MV-4-11 (cell line): ENCODE measurements at regions not wholly inside any gene's neighbourhood (a gene's known extent, or its start where the extent isn't known, plus 50 kb on each side); places are given as distances from the start of the nearest gene placed in this dataset.

Source experiments
- DNase-seq: peaks from one replicate; lab custom pipeline; 2025; lab: John Stamatoyannopoulos, UW

- DNase-seq, result no peak
Observed at GRCh38 chr2:117714745-117715417, 99.6 kb upstream of the DDX18 start.

GRCh38 chr2:117716505-117716904 is 98.0 kb upstream of the DDX18 start:
- no peak for DNase-seq

- DNase-seq, result no peak
Observed at GRCh38 chr2:117717072-117717471, 97.4 kb upstream of the DDX18 start.

DNA sequence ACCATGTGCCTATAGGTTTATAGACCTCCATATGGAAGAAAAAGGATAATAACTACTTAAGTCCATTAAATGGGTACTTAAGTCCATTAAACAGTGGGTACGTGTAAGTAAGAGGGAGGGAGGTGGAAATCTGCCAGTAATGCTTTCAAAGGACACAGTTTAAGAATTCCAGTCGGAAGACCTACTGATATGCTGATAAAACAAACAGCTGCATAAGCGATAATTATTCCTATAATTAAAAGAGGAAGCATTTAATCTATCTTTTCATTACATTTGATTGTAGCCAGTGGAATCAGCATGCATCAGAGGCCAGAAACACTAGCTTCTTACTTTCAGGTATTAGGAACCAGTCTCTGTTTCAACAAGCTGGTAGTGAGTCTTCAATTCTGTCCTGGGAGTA is 96.4 kb upstream of the DDX18 start:
- DNase-seq, result no peak

DNA sequence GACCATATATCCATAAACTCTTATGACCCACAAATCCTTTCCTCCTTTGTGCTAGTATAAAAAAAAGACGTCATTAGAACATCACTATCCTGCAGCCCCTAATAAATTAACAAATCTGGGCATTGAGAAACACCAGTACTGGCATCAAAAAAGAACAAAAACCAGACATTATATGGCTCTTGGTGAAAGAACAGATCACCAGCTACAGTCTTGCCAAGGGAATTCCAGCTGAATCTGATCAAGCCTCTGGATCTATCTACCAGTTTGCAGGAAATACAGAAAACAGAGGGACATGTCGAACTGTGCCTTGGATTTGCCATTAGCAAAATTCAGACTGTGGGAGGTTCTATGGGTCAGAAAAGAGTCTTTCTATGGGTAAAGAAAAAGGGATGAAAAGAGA is 93.7 kb upstream of the DDX18 start:
- no peak for DNase-seq

DNA sequence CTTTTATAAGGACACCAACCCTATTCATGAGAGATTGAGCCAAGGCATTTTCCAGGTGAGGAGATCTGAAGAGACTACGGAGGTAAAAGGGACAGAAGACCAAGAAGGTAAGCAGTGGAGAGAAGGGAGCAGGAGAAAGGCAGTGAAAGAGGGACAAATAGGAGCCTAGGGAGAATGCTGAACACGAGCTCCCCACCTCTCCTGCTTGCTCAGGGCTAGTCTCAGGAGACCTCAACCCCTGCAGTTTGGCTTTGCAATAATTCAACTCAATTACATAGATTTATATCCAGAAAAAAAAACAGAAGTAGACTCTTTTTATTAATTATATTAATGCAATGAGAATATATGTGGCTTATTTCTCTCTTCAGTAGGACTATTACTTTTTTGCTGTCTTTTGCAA is 91.0 kb upstream of the DDX18 start:
- no peak for DNase-seq

GRCh38 chr2:117723888-117724434 is 90.5 kb upstream of the DDX18 start:
- no peak for DNase-seq

DNA sequence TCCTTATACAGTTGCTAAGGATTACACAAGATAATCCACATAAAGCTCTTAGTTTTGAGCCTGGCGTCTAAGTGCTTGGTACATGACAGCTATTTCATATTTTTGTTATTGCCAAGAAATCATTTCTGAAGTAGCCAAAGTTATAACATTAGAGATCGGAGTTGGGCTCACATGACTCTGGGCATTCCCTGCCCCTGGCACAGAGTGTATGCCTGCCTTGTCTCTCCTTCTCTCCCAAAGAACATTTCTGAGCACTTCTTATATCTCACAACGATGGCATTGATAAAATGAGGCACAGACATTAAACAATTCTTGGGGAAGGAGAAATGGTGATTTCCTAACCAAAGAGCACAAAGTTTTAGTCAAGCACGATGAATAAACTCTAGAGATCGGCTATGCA is 87.7 kb upstream of the DDX18 start:
- no peak for DNase-seq

DNA sequence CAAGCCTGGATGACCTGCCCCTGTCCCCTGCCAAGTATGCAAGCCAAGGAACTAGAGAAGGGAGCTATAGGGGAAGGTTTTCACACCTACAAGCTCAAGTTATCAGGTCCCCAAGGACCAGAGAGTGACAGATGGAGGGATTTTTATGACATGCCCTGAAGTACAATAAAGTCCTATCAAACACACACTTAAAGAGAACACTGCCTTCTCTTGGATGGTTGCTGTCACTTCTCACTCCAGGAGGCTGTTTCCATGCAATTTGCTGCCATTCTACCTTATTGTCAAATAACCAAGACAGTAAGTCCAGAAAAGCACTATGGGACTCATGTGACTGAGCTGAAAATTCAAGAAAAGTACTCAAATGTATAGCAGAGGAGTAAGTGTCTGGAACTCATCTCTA is 76.6 kb upstream of the DDX18 start:
- no peak for DNase-seq

DNA sequence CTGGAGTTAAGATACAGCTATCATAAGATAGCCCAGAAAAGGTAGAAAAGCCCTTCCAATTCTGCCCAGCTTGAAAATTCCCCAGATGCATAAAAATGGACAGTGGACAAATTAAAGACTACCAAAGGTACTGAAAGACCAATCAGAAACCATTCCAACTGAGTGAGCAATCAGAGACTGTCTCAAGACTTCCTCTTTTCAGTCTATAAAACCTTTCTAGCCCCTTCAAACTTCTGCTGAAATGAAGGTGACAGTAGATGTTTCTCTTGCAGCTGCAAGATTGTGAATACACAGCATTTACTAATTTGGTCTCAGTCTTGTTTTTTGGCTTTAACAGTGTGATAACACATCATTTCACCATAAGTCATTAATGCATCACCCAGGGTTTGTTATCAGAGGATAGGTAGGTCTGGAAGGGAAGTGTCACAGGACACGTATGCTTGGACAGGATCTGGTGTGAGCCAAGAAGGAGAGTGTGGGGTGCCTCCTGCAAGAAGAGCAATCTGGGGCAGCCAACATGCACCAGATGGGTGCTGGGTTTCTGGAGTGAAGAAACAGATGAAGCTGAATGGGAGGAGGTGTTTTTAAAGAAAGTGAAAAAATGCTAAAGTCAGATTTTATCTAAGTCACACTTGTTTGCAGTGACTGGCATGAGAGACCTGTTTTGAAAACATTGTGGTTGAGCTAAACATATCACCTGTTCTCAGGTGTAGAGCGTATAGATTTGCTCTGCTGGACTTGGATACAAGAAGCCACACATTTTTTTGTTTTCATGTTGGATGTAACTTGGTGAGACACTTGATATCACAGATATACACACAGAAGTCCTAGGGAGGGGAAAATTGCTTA is 75.3 kb upstream of the DDX18 start:
- no peak for DNase-seq

DNA sequence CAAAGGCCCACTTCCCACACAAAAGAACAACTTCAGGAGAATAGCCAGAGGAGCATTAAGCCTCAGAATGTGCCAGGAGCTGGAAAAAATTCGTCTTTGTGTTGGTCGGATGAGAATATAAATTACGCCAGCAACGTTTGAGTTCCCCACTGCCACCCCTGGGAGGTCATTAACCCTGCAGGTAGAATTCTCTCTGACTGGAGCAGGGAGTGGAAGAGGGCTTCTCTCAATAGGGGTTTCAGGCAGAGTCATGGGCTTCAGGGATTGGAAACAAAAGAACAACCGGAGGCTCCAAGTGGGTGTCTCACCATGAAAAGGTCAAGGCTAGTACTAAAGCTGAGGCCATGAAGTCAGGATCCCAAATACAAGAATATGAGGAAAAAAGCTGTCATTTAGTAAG is 69.0 kb upstream of the DDX18 start:
- no peak for DNase-seq

GRCh38 chr2:117755768-117756167 is 58.7 kb upstream of the DDX18 start:
- no peak for DNase-seq

DNA sequence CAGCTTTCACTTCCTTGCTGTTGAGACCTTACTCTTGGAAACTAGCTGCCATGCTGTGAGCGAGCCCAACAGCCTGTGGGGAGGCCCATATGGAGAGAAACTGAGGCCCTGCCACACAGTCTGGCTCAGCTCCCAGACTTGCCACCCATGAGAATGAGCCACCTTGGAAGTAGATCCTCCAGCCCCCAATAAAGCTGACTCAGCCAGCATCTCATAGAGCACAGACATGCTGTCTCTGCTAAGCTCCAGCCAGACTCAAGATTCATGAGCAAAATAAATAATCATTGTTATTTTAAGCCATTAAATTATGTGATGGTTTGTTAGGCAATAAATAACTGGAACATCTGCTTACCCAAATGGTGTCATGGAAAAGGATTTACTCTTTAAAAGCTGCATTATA is 53.6 kb upstream of the DDX18 start:
- no peak for DNase-seq

DNA sequence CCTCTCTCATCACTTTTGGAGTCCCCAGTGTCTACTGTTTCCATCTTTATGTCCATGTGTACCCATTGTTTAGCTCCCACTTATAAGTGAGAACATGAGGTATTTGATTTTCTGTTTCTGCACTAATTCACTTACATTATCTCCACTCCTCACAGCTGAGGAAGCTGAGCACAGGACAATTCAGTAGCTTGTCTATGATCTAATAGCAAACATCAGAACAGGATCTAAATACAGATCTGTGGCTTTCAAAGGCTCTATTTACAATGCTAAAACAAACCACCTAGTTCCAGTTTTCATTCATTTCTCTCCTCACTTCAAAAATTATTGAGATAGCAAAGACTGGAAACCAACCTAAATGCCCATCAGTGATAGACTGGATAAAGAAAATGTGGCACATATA is 52.0 kb upstream of the DDX18 start:
- no peak for DNase-seq

GRCh38 chr2:117763804-117764203 is 50.7 kb upstream of the DDX18 start:
- DNase-seq, result no peak
